SH-SY5Y (cell line): ENCODE measurements at regions not wholly inside any gene's neighbourhood (a gene's known extent, or its start where the extent isn't known, plus 50 kb on each side); places are given as distances from the start of the nearest gene placed in this dataset.

Source experiments
- GATA2 ChIP-seq: IDR thresholded peaks from 2 replicates; pipeline ENCODE4 v1.6.1; 2011; ENCODE audit warnings: mild to moderate bottlenecking, low read depth, low read length
- GATA3 ChIP-seq: IDR thresholded peaks from 2 replicates; pipeline ENCODE4 v1.6.1; 2011; ENCODE audit warnings: low read depth, mild to moderate bottlenecking, low read length, moderate library complexity

- TF ChIP-seq GATA2 (no peak), GATA3 (no peak)
These were observed 2186.5 kb upstream of the ACO1 start for GRCh38 chr9:30197954-30198353.
